K562 (cell line): ENCODE measurements at regions not wholly inside any gene's neighbourhood (a gene's known extent, or its start where the extent isn't known, plus 50 kb on each side); places are given as distances from the start of the nearest gene placed in this dataset.

ENCODE experiments used
- ATAC-seq: fragments of 200-7000 bp; cut with Tn5 transposase; 3 replicates; pipeline ENCODE4 v1.9.1; 2020; ENCODE audit warnings: moderate library complexity
- BruUV-seq: library from RNA; stranded (reverse); fragments of 400-500 nt; replicated peaks from 2 replicates; lab custom pipeline; 2021; lab: Mats Ljungman, UMichigan
- CTCF ChIA-PET: fragments of 300-600 bp; formaldehyde crosslinking; extraction: SDS; loops from one replicate; lab custom pipeline; 2021; ENCODE audit warnings: low intra/inter-chr PET ratio; lab: Yijun Ruan, JAX
- POLR2A ChIA-PET: fragments of 300-600, 350-650 bp; sonication (Branson Sonifier 250); formaldehyde crosslinking; extraction: SDS; loops from one replicate; lab custom pipeline; 2021; ENCODE audit warnings: antibody characterized with exemption, inconsistent platforms; lab: Yijun Ruan, JAX
- DNase-seq, 4 experiments: peaks; one replicate each; pipeline versions ENCODE4 v3.0.0 to v3.0.0-alpha.2; 2011 to 2018; ENCODE audit warnings: low spot score in 3 of 4, mixed read lengths in 3 of 4; ENCODE audit errors: extremely low read depth in 1 of 4
- FAIRE-seq: peaks from 2 replicates; lab custom pipeline; 2011; peaks lifted over from hg19 to GRCh38; lab: Jason Lieb, UNC
- H2AFZ ChIP-seq: 2 replicates; pipeline ENCODE4 v1.6.0; 2011; ENCODE audit warnings: low read depth, low read length, control low read depth, inconsistent platforms
- H3K27ac ChIP-seq: fragments of 200-600 bp; 3 replicates; pipeline ENCODE4 v1.8.0; 2011; ENCODE audit warnings: low read depth, mild to moderate bottlenecking, control low read depth, inconsistent platforms, low read length, moderate library complexity, mixed read lengths; ENCODE audit errors: extremely low read depth
- H3K27me3 ChIP-seq, 2 experiments: fragments of 300-600 bp in 1 of 2; 2 replicates in 1 of 2; 3 replicates in 1 of 2; pipeline versions ENCODE4 v1.6.0 to v1.8.0; 2011; ENCODE audit warnings: inconsistent platforms in 2 of 2, low read length in 2 of 2, mild to moderate bottlenecking in 1 of 2, mixed read lengths in 1 of 2, moderate library complexity in 1 of 2; ENCODE audit not compliant: control insufficient read depth in 2 of 2, insufficient read depth in 2 of 2
- H3K36me3 ChIP-seq: fragments of 300-600 bp; 3 replicates; pipeline ENCODE4 v1.8.0; 2011; ENCODE audit warnings: mild to moderate bottlenecking, low read length, inconsistent platforms; ENCODE audit not compliant: control insufficient read depth, insufficient read depth
- H3K4me1 ChIP-seq, 2 experiments: fragments of 200-600 bp in 1 of 2; replicated peaks in 1 of 2; 2 replicates in 1 of 2; 3 replicates in 1 of 2; pipeline versions ENCODE4 v1.5.1 to v1.8.0; 2011; ENCODE audit warnings: inconsistent platforms in 2 of 2, low read length in 2 of 2, mild to moderate bottlenecking in 1 of 2, mixed read lengths in 1 of 2, moderate library complexity in 1 of 2; ENCODE audit not compliant: control insufficient read depth in 2 of 2, insufficient read depth in 2 of 2
- H3K4me2 ChIP-seq: 2 replicates; pipeline ENCODE4 v1.6.1; 2011; ENCODE audit warnings: low read length, control low read depth, inconsistent platforms, mixed read lengths; ENCODE audit not compliant: insufficient read depth
- H3K4me3 ChIP-seq: fragments of 200-600 bp; sonication (generic), shearing (Covaris generic); 2 replicates; pipeline ENCODE4 v1.5.1; 2016; ENCODE audit warnings: control low read depth, inconsistent platforms
- H3K79me2 ChIP-seq: fragments of 200-600 bp; 3 replicates; pipeline ENCODE4 v1.8.0; 2011; ENCODE audit warnings: low read length, inconsistent platforms; ENCODE audit not compliant: control insufficient read depth, insufficient read depth
- H3K9ac ChIP-seq, 2 experiments: 2 replicates each; pipeline versions ENCODE4 v1.6.0 to v1.6.1; 2011; ENCODE audit warnings: low read depth in 2 of 2, low read length in 2 of 2, control low read depth in 1 of 2, inconsistent platforms in 1 of 2, mild to moderate bottlenecking in 1 of 2, mixed read lengths in 1 of 2; ENCODE audit not compliant: insufficient read depth in 1 of 2
- H3K9me1 ChIP-seq: one replicate; pipeline ENCODE4 v1.6.0; 2011; ENCODE audit warnings: inconsistent platforms, mild to moderate bottlenecking, low read length, moderate library complexity; ENCODE audit not compliant: control insufficient read depth, insufficient read depth
- H3K9me3 ChIP-seq: replicated peaks from 2 replicates; pipeline ENCODE4 v1.5.1; 2011; ENCODE audit warnings: low read depth, low read length, inconsistent platforms; ENCODE audit not compliant: control insufficient read depth, insufficient read depth
- H4K20me1 ChIP-seq: replicated peaks from 2 replicates; pipeline ENCODE4 v1.6.1; 2011; ENCODE audit warnings: low read length, inconsistent platforms, mixed read lengths; ENCODE audit not compliant: control insufficient read depth, insufficient read depth
- CBX8 ChIP-seq: fragments of 200-600 bp; sonication (generic); IDR thresholded peaks from 2 replicates; pipeline ENCODE4 v1.6.1; 2012; ENCODE audit warnings: borderline replicate concordance, mixed run types, low read depth, mild to moderate bottlenecking, moderate library complexity, mixed read lengths, low read length, control low read depth, inconsistent platforms; ENCODE audit not compliant: poor library complexity, severe bottlenecking; ENCODE audit errors: extremely low read depth
- COPS2 ChIP-seq: fragments of 450-650 bp; conservative IDR thresholded peaks from 2 replicates; pipeline ENCODE4 v1.6.1; 2016; ENCODE audit warnings: mild to moderate bottlenecking, moderate library complexity
- HMBOX1 ChIP-seq: sonication (generic); IDR thresholded peaks from 2 replicates; pipeline ENCODE4 v1.6.1; 2016
- KAT2B ChIP-seq: IDR thresholded peaks from one replicate; pipeline ENCODE4 v1.6.1; 2012; ENCODE audit warnings: low read depth, mild to moderate bottlenecking, control low read depth, inconsistent platforms, low read length, moderate library complexity
- KLF6 ChIP-seq: fragments of 250-450 bp; sonication (Bioruptor Pico); IDR thresholded peaks from 2 replicates; pipeline ENCODE4 v1.4.0; 2020; ENCODE audit warnings: mild to moderate bottlenecking, moderate library complexity, borderline replicate concordance
- MTF1 ChIP-seq: fragments of 250-450 bp; sonication (Bioruptor Pico); IDR thresholded peaks from 2 replicates; pipeline ENCODE4 v1.9.0; 2021; ENCODE audit warnings: moderate library complexity, mild to moderate bottlenecking, inconsistent platforms, borderline replicate concordance
- PCBP2 ChIP-seq: fragments of 200-400 bp; formaldehyde crosslinking; IDR thresholded peaks from 2 replicates; pipeline ENCODE4 v1.6.1; 2018; ENCODE audit warnings: low read length, low read depth, mild to moderate bottlenecking, moderate library complexity; ENCODE audit not compliant: poor library complexity, severe bottlenecking
- SMARCC2 ChIP-seq: fragments of 450-650 bp; IDR thresholded peaks from 2 replicates; pipeline ENCODE4 v1.6.1; 2017; ENCODE audit warnings: antibody characterized with exemption, moderate library complexity, mild to moderate bottlenecking, low read depth
- SMC3 ChIP-seq: conservative IDR thresholded peaks from 2 replicates; pipeline ENCODE4 v1.6.1; 2011; ENCODE audit warnings: low read depth, low read length, improper control_type of control experiment; ENCODE audit not compliant: insufficient read depth
- TCFL5 ChIP-seq: fragments of 250-450 bp; sonication (Bioruptor Pico); conservative IDR thresholded peaks from 2 replicates; pipeline ENCODE4 v1.6.1; 2021; ENCODE audit warnings: mild to moderate bottlenecking, moderate library complexity, matching md5 sums
- THRA ChIP-seq: fragments of 450-650 bp; IDR thresholded peaks from 2 replicates; pipeline ENCODE4 v1.6.1; 2017; ENCODE audit warnings: mild to moderate bottlenecking, moderate library complexity
- WGBS: fragments of 100-300 bp; shearing (Covaris generic); methylation state at CpG from one replicate; pipeline ENCODE4 v1.1.6; 2016; ENCODE audit warnings: low coverage, mixed read lengths; ENCODE audit not compliant: insufficient coverage; ENCODE audit errors: missing lambda C conversion rate; 5-methylcytosine and 5-hydroxymethylcytosine counted together
- in situ Hi-C: fragments of 300-500 bp; cut with MboI; formaldehyde crosslinking; loops from 4 replicates; pipeline ENCODE4 v1.15.0; 2018; ENCODE audit warnings: inconsistent platforms, mixed read lengths
- intact Hi-C: fragments of 100-400 bp; cut with micrococcal nuclease; formaldehyde crosslinking; loops from 2 replicates; pipeline ENCODE4 v1.14.2; 2022

DNA sequence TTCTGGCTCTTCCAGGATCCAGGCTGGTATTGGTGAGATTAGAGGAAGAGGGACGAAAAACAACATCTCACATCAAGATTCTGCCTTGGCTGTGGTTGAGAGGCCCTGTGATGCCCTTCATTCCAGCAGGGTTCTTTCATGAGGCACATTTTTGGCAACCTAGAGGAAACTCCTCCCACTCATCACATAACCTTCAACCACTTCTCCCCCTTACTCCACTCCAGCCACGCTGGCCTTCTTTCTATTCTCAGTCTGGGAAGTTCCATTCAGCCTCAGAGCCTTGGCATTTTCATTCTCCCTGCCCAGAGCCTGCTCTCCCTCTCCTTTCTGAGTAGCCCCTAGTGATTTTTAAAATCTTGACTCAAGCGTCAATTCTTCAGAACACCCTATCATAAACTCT is 337.5 kb downstream of the ZSWIM6 start (continued):
- TF ChIP-seq PCBP2 (no peak), TCFL5 (CRISPR knock-in tag) (no peak), KAT2B (no peak)
- TF ChIP-seq, all 486 proteins: peak for 0

- Histone ChIP-seq H3K9me3 (no peaks in the 10 kb centered on the region), H3K79me2 (no peaks in the 10 kb centered on the region), H3K9ac (no peak overlapping the region), H3K4me1 (no peaks in the 10 kb centered on the region), H3K9me1 (no peaks in the 10 kb centered on the region), H3K27me3 (peaks cover 0 to 8% of the 10 kb centered on the region in 2 experiments; a peak in 1 of 5 replicates), H3K36me3 (no peaks in the 10 kb centered on the region), H3K4me2 (no peak overlapping the region), H4K20me1 (no peaks in the 10 kb centered on the region), H3K27ac (no peak overlapping the region), H3K4me3 (no peak overlapping the region), H2AFZ (no peak overlapping the region)
- TF ChIP-seq COPS2 (no peak), SMC3 (no peak), CBX8 (no peak), MTF1 (CRISPR knock-in tag) (no peak), HMBOX1 (no peak), THRA (no peak), SMARCC2 (no peak), KLF6 (CRISPR knock-in tag) (no peak)
- FAIRE-seq, result no peak
- intact Hi-C loops (no loop called here), in situ Hi-C loops (no loop called here)
- ATAC-seq, result no peak
- POLR2A ChIA-PET, result interaction anchor here (2.1 kb wide), 1 partner anchor 12 kb away, joined by 9 read pairs; no protein-coding TSS in a partner anchor
- 0% methylated on average over 4 of the region's 4 CpGs for WGBS
- no TSS peak for BruUV-seq
- CTCF ChIA-PET, result no interaction called here
- no peak for DNase-seq
Observed at GRCh38 chr5:61670941-61671340, 338.9 kb downstream of the ZSWIM6 start.
